ENCODE measurements at regions not wholly inside any gene's neighbourhood (a gene's known extent, or its start where the extent isn't known, plus 50 kb on each side); places are given as distances from the start of the nearest gene placed in this dataset.

DNA sequence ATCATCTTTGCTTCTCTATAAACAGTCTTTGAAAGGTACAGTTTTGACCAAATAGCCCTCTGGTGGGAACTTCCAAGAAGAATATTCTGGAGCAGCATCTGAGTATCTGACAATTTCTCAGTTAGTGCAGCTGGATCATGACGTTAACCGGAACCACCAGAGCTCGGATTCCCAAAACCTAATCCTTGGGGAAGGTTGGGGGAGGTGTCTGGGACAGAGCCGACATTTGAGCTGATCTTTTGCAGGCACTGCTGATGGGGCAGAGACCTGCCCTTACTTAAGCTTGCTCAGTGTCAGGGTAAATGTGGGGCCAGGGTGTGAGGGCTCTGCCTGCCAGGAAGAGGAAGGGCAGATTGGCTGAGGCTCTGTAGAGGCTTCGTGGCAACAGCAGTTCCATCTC, 416.6 kb downstream of the DHX35 start:
- TF ChIP-seq POLR2A (IDR thresholded peaks at IDR 0.05) (no peak), POLR2AphosphoS5 (IDR thresholded peaks at IDR 0.05) (no peak), EP300 (IDR thresholded peaks at IDR 0.05) (no peak)
- TF ChIP-seq, protein P1, sequence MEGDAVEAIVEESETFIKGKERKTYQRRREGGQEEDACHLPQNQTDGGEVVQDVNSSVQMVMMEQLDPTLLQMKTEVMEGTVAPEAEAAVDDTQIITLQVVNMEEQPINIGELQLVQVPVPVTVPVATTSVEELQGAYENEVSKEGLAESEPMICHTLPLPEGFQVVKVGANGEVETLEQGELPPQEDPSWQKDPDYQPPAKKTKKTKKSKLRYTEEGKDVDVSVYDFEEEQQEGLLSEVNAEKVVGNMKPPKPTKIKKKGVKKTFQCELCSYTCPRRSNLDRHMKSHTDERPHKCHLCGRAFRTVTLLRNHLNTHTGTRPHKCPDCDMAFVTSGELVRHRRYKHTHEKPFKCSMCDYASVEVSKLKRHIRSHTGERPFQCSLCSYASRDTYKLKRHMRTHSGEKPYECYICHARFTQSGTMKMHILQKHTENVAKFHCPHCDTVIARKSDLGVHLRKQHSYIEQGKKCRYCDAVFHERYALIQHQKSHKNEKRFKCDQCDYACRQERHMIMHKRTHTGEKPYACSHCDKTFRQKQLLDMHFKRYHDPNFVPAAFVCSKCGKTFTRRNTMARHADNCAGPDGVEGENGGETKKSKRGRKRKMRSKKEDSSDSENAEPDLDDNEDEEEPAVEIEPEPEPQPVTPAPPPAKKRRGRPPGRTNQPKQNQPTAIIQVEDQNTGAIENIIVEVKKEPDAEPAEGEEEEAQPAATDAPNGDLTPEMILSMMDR (IDR thresholded peaks at IDR 0.05) = no peak

Measured in stomach (tissue), 4 donors.